HG03432 (cell line): ENCODE measurements at regions not wholly inside any gene's neighbourhood (a gene's known extent, or its start where the extent isn't known, plus 50 kb on each side); places are given as distances from the start of the nearest gene placed in this dataset.
"Not testable (repeated sequence)": the region's sequence is repeated elsewhere in the genome, so short reads cannot be mapped to it uniquely, and the experiment has no call there.

Experiments
- ATAC-seq: cut with Tn5 transposase; IDR thresholded peaks from one replicate; pipeline ENCODE4 v1.9.1; 2021; ENCODE audit warnings: mild to moderate bottlenecking, moderate library complexity; ENCODE audit not compliant: unreplicated experiment

GRCh38 chr4:179352221-179352620 is 1910.0 kb upstream of the AGA start:
- ATAC-seq, result no peak

GRCh38 chr4:179353786-179354185 is 1911.5 kb upstream of the AGA start:
- no peak for ATAC-seq

- ATAC-seq, result no peak
Observed at GRCh38 chr4:179361978-179362486, 1919.8 kb upstream of the AGA start.

- not testable (repeated sequence) for ATAC-seq
Observed at GRCh38 chr4:179365932-179366331, 1923.7 kb upstream of the AGA start.

- ATAC-seq, result no peak
Observed at GRCh38 chr4:179372242-179372641, 1930.0 kb upstream of the AGA start.

- ATAC-seq, result no peak
Observed at GRCh38 chr4:179372746-179373145, 1930.5 kb upstream of the AGA start.

- not testable (repeated sequence) for ATAC-seq
Observed at GRCh38 chr4:179378847-179379246, 1936.6 kb upstream of the AGA start.

- ATAC-seq, result no peak
Observed at GRCh38 chr4:179392787-179393186, 1950.5 kb upstream of the AGA start.

- ATAC-seq, result no peak
Observed at GRCh38 chr4:179398414-179398813, 1956.2 kb upstream of the AGA start.

- no peak for ATAC-seq
Observed at GRCh38 chr4:179399054-179399782, 1957.0 kb upstream of the AGA start.

- ATAC-seq, result no peak
Observed at GRCh38 chr4:179415037-179415846, 1973.0 kb upstream of the AGA start.

- no peak for ATAC-seq
Observed at GRCh38 chr4:179415847-179416223, 1973.6 kb upstream of the AGA start.

GRCh38 chr4:179417357-179417756 is 1975.1 kb upstream of the AGA start:
- ATAC-seq, result no peak

- no peak for ATAC-seq
Observed at GRCh38 chr4:179437962-179438361, 1995.7 kb upstream of the AGA start.

GRCh38 chr4:179441596-179441995 is 1999.4 kb upstream of the AGA start:
- ATAC-seq, result no peak

- ATAC-seq, result no peak
Observed at GRCh38 chr4:179447308-179447707, 2005.1 kb upstream of the AGA start.

- ATAC-seq, result peak; percentile 57
Observed at GRCh38 chr4:179465131-179465797, 2023.0 kb upstream of the AGA start.

- no peak for ATAC-seq
Observed at GRCh38 chr4:179467878-179468277, 2025.6 kb upstream of the AGA start.

- no peak for ATAC-seq
Observed at GRCh38 chr4:179472164-179472563, 2029.9 kb upstream of the AGA start.

- no peak for ATAC-seq
Observed at GRCh38 chr4:179478608-179479007, 2036.4 kb upstream of the AGA start.

- ATAC-seq, result no peak
Observed at GRCh38 chr4:179485781-179486180, 2043.5 kb upstream of the AGA start.
